Stomach (tissue), 8 donors: ENCODE measurements at regions not wholly inside any gene's neighbourhood (a gene's known extent, or its start where the extent isn't known, plus 50 kb on each side); places are given as distances from the start of the nearest gene placed in this dataset.
A peak's percentile ranks its signal among the peaks of the same experiment; 100 is the strongest.

Source experiments
- DNase-seq, 2 donors: peaks; one replicate each; pipeline versions ENCODE4 v3.0.0 to v3.0.0-alpha.2; 2013 to 2019
- H3K27ac ChIP-seq, 5 donors: fragments of 200-600 bp in 4 of 5; sonication (generic) in 4 of 5; one replicate each; pipeline ENCODE4 v1.5.1; 2013 to 2019; ENCODE audit warnings: mild to moderate bottlenecking in 1 of 5, moderate library complexity in 1 of 5
- H3K27me3 ChIP-seq, 3 donors: fragments of 200-600 bp; sonication (generic); one replicate each; pipeline ENCODE4 v1.5.1; 2017 to 2019; ENCODE audit warnings: mixed run types in 1 of 3
- H3K36me3 ChIP-seq, 4 donors: fragments of 200-600 bp; sonication (generic); 1 replicate in 3 of 4; 2 replicates in 1 of 4; pipeline ENCODE4 v1.5.1; 2016 to 2019
- H3K4me1 ChIP-seq, 4 donors: fragments of 200-600 bp; sonication (generic); one replicate each; pipeline ENCODE4 v1.5.1; 2016 to 2019
- H3K4me3 ChIP-seq, 4 donors: fragments of 200-600 bp; sonication (generic) in 3 of 4; one replicate each; pipeline ENCODE4 v1.5.1; 2016 to 2019; ENCODE audit warnings: mild to moderate bottlenecking in 1 of 4
- H3K9me3 ChIP-seq, 4 donors: fragments of 200-600 bp; sonication (generic); one replicate each; pipeline ENCODE4 v1.5.1; 2016 to 2019
- EP300 ChIP-seq: sonication (generic); formaldehyde crosslinking; IDR thresholded peaks from one replicate; pipeline ENCODE4 v1.6.1; 2017; ENCODE audit warnings: antibody characterized with exemption
- POLR2A ChIP-seq, 4 donors: fragments of 450-650 bp; IDR thresholded peaks; one replicate each; pipeline ENCODE4 v1.6.1; 2016; ENCODE audit warnings: antibody characterized with exemption in 4 of 4, control low read depth in 2 of 4, mild to moderate bottlenecking in 1 of 4, moderate library complexity in 1 of 4
- POLR2AphosphoS5 ChIP-seq, 3 donors: sonication (generic); formaldehyde crosslinking; IDR thresholded peaks; one replicate each; pipeline ENCODE4 v1.6.1; 2016; ENCODE audit warnings: antibody characterized with exemption in 3 of 3
- WGBS, 5 donors: extraction: QIAGEN DNeasy Blood & Tissue Kit in 3 of 5; methylation state at CpG; one replicate each; pipeline versions ENCODE4 v1.1.5 to v1.1.7; 2013 to 2018; 5-methylcytosine and 5-hydroxymethylcytosine counted together
- intact Hi-C: fragments of 100-400 bp; cut with DNase I; formaldehyde crosslinking; loops from one replicate; pipeline ENCODE4 v1.15.1; 2023; ENCODE audit warnings: low total_unique reads
- TF ChIP-seq, protein P1 (sequence below), 7 experiments: fragments of 450-650 bp in 4 of 7; fragments of 200-600 bp in 3 of 7; sonication (generic) in 3 of 7; IDR thresholded peaks; one replicate each; pipeline ENCODE4 v1.5.1; 2016 to 2019; ENCODE audit warnings: antibody characterized with exemption in 7 of 7, control low read depth in 2 of 7, mild to moderate bottlenecking in 1 of 7
- donor health status: healthy with polysubstance abuse.
- donor health status: Bipolar disorder and iron deficiency.
- donor health status: healthy.

DNA sequence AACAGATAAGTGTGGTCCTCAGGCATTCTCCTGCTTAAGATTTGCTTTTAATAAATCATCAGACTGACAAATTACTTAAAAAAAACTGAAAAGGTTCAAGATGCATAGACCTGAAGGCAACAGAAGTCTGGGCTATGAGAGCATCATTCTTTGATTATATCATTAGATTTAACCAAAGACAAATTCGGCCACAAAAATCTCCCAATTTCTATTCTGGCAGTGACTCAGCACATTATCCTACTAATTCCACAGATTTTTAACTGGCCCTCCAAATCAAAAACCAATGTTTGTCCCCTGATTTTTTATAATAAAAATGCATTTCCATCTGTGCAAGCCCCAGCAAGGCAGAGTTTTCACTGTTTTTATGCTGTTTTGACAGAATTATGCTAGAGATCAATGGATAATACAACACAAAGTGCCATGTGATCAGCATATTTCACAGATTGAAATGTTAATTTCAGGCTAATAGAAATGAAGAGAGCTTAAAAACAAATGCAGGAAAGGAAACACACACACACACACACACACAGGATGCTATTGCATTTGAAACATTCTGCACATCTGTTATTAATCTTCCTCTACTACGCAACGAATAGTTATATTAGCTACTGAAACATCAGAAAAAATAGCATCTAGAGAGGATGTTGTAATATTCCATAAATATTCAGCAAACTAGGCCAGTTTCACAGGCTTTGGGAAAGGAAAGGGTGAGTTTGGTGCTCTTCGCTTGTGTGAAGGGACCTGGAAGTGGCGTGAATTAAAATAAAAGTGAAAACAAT lies 177.6 kb upstream of the ST8SIA4 start:
- 68 to 83% (median 76%) methylated on average over 5 of the region's 5 CpGs for WGBS, 5 donors
- peaks cover 0 to 5% (median 0%) of the 10 kb centered on the region in 4 donors for H3K9me3 ChIP-seq

DNA sequence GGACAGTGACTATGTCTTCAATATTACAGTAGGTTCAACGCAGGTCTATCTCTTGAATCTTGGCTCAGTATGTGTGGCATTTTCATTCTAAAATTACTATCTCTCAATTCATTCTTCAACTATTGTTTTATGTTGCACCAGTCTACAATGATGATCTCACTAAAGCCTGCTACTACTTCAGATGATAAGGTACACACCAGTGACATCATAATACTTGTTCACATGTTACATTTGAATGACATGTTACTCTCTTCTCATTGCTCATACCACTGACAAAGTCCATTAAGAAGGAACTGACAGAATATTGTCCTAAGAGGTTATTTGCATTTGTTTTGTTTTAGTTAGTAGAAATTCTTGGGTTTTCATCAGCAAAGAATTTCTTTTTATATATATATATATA lies 165.2 kb upstream of the ST8SIA4 start:
- H3K27ac ChIP-seq: no peak overlapping the region
- H3K4me3 ChIP-seq: no peak overlapping the region
- DNase-seq: no peak
- peaks cover 0 to 4% (median under 1%) of the 10 kb centered on the region in 4 donors for H3K9me3 ChIP-seq
- intact Hi-C loops: no loop called here
- no peaks in the 10 kb centered on the region for H3K27me3 ChIP-seq
- TF ChIP-seq POLR2AphosphoS5 (IDR thresholded peaks at IDR 0.05): no peak
- WGBS, 5 donors: 84 to 96% (median 91%) methylated on average over 1 of the region's 1 CpG
- H3K4me1 ChIP-seq: no peaks in the 10 kb centered on the region
- H3K36me3 ChIP-seq: no peaks in the 10 kb centered on the region

More for the DNA sequence above, 177.6 kb upstream of the ST8SIA4 start:
- no peaks in the 10 kb centered on the region for H3K4me1 ChIP-seq
- no peak overlapping the region for H3K4me3 ChIP-seq
- TF ChIP-seq, protein P1, sequence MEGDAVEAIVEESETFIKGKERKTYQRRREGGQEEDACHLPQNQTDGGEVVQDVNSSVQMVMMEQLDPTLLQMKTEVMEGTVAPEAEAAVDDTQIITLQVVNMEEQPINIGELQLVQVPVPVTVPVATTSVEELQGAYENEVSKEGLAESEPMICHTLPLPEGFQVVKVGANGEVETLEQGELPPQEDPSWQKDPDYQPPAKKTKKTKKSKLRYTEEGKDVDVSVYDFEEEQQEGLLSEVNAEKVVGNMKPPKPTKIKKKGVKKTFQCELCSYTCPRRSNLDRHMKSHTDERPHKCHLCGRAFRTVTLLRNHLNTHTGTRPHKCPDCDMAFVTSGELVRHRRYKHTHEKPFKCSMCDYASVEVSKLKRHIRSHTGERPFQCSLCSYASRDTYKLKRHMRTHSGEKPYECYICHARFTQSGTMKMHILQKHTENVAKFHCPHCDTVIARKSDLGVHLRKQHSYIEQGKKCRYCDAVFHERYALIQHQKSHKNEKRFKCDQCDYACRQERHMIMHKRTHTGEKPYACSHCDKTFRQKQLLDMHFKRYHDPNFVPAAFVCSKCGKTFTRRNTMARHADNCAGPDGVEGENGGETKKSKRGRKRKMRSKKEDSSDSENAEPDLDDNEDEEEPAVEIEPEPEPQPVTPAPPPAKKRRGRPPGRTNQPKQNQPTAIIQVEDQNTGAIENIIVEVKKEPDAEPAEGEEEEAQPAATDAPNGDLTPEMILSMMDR (IDR thresholded peaks at IDR 0.05): no peak
- TF ChIP-seq EP300 (no peak), POLR2AphosphoS5 (IDR thresholded peaks at IDR 0.05) (no peak), POLR2A (IDR thresholded peaks at IDR 0.05) (no peak)
- peak in 1 of 2 donors; percentile 38 for DNase-seq
- no peaks in the 10 kb centered on the region for H3K36me3 ChIP-seq
- intact Hi-C loops: no loop called here
- H3K27ac ChIP-seq: no peak overlapping the region
- no peaks in the 10 kb centered on the region for H3K27me3 ChIP-seq

DNA sequence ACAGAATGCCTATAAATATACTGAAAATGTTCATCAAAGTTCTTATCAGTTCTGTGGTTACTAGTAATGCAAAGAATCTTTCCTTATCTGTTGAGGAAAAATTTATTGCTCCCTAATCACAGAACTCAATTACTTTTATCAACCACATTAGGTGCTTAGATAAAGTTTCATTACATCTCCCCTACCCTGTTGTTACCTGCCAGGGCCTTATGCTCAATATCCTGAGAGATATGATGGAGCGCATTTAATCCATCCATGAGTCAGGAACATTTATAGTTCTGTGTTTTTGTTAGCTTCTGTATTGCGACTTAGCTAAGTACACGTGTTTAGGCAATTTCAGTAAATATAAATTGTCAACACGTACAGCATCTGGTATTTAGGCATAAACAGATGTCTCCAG lies 164.3 kb upstream of the ST8SIA4 start:
- Histone ChIP-seq H3K36me3 (no peaks in the 10 kb centered on the region), H3K4me1 (no peaks in the 10 kb centered on the region), H3K9me3 (peaks cover 0 to 12% (median 8%) of the 10 kb centered on the region in 4 donors), H3K27me3 (no peaks in the 10 kb centered on the region), H3K27ac (no peak overlapping the region), H3K4me3 (no peak overlapping the region)
- TF ChIP-seq EP300: no peak
- TF ChIP-seq, protein P1 (IDR thresholded peaks at IDR 0.05): no peak
- peak in 1 of 3 donors; percentile 47 for TF ChIP-seq POLR2AphosphoS5 (IDR thresholded peaks at IDR 0.05)
- 20 to 42% (median 27%) methylated on average over 4 of the region's 4 CpGs for WGBS, 5 donors
- no peak for DNase-seq
- intact Hi-C loops: no loop called here

DNA sequence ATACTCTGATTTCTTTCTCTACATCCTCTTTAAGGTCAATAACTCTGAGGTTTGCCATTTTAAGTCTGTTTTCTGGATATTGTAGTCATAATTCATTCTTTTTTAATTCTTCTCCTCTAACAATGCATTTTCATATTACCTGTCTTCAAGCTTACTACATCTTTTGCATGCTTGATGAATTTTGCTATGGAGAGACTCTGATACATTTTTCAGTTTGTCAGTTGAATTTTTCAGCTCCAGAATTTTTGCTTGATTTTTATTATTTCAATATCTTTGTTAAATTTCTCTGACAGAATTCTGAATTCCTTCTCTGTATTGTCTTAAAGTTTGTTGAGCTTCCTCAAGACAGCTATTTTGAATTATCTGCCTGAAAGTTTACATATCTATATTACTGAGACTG lies 159.8 kb upstream of the ST8SIA4 start:
- Histone ChIP-seq H3K27me3 (no peaks in the 10 kb centered on the region), H3K4me3 (no peak overlapping the region), H3K9me3 (peaks cover 0 to 24% (median 12%) of the 10 kb centered on the region in 4 donors), H3K4me1 (no peaks in the 10 kb centered on the region), H3K27ac (no peak overlapping the region), H3K36me3 (no peaks in the 10 kb centered on the region)
- TF ChIP-seq, protein P1 (IDR thresholded peaks at IDR 0.05): no peak
- intact Hi-C loops: no loop called here
- DNase-seq: no peak

DNA sequence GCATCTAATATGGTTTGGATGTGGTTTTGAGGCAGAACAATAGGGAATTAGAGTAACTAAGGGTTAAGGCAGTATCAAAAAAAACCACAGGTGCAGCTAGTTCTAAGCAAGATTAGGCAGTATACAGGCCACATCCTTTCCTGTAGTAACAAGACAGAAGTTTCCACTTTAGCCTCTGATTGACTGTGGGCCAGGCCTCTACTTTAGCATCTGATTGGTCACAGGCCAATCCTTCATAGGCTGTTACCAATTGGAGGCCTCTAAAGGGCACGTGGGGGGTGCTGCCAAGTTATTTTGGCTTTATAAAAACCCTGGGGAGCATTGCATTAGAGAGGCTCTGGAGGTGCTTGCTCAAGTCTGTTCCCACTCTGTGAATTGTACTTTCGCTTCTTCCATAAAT lies 144.1 kb upstream of the ST8SIA4 start:
- no peak for TF ChIP-seq EP300
- TF ChIP-seq POLR2A (IDR thresholded peaks at IDR 0.05): no peak
- TF ChIP-seq POLR2AphosphoS5 (IDR thresholded peaks at IDR 0.05): no peak
- TF ChIP-seq, protein P1 (IDR thresholded peaks at IDR 0.05): no peak
- no peaks in the 10 kb centered on the region for H3K27me3 ChIP-seq
- no peak for DNase-seq
- H3K27ac ChIP-seq: no peak overlapping the region
- intact Hi-C loops: no loop called here
- no peak overlapping the region for H3K4me3 ChIP-seq
- 64 to 70% (median 68%) methylated on average over 2 of the region's 2 CpGs for WGBS, 5 donors
- H3K4me1 ChIP-seq: no peaks in the 10 kb centered on the region
- H3K36me3 ChIP-seq: no peaks in the 10 kb centered on the region
- H3K9me3 ChIP-seq: no peaks in the 10 kb centered on the region
